HEK293T (cell line): ENCODE measurements at regions not wholly inside any gene's neighbourhood (a gene's known extent, or its start where the extent isn't known, plus 50 kb on each side); places are given as distances from the start of the nearest gene placed in this dataset.

Experiments used
- BHLHE40 ChIP-seq: fragments of 450-650 bp; IDR thresholded peaks from 2 replicates; pipeline ENCODE4 v1.6.1; 2016; ENCODE audit warnings: mild to moderate bottlenecking, moderate library complexity, borderline replicate concordance
- ELF4 ChIP-seq: fragments of 450-650 bp; IDR thresholded peaks from 2 replicates; pipeline ENCODE4 v1.6.1; 2017; ENCODE audit warnings: antibody characterized with exemption
- FOXA1 ChIP-seq: fragments of 450-650 bp; IDR thresholded peaks from 2 replicates; pipeline ENCODE4 v1.6.1; 2016; ENCODE audit warnings: mild to moderate bottlenecking
- FOXK2 ChIP-seq: fragments of 450-650 bp; IDR thresholded peaks from 2 replicates; pipeline ENCODE4 v1.6.1; 2016; ENCODE audit warnings: mild to moderate bottlenecking
- FOXM1 ChIP-seq: fragments of 450-650 bp; IDR thresholded peaks from 2 replicates; pipeline ENCODE4 v1.6.1; 2017; ENCODE audit warnings: mild to moderate bottlenecking, borderline replicate concordance
- HDGF ChIP-seq: fragments of 450-650 bp; IDR thresholded peaks from 2 replicates; pipeline ENCODE4 v1.6.1; 2017; ENCODE audit warnings: antibody characterized with exemption, borderline replicate concordance
- NFRKB ChIP-seq: fragments of 450-650 bp; IDR thresholded peaks from 2 replicates; pipeline ENCODE4 v1.6.1; 2016; ENCODE audit warnings: mild to moderate bottlenecking, moderate library complexity
- SP1 ChIP-seq: fragments of 450-650 bp; IDR thresholded peaks from 2 replicates; pipeline ENCODE4 v1.6.1; 2017
- SUZ12 ChIP-seq: fragments of 450-650 bp; IDR thresholded peaks from 2 replicates; pipeline ENCODE4 v1.6.1; 2016; ENCODE audit warnings: mild to moderate bottlenecking
- TARDBP ChIP-seq: fragments of 450-650 bp; IDR thresholded peaks from 2 replicates; pipeline ENCODE4 v1.6.1; 2016

GRCh38 chr3:72618739-72619138 lies 229.5 kb downstream of the SHQ1 start:
- TF ChIP-seq TARDBP (no peak), SUZ12 (no peak), NFRKB (no peak), SP1 (no peak), FOXM1 (no peak), BHLHE40 (no peak), FOXK2 (no peak), ELF4 (no peak), HDGF (no peak), FOXA1 (no peak)
